HCEC 1CT (cell line): ENCODE measurements at regions not wholly inside any gene's neighbourhood (a gene's known extent, or its start where the extent isn't known, plus 50 kb on each side); places are given as distances from the start of the nearest gene placed in this dataset.
"Not testable (repeated sequence)": the region's sequence is repeated elsewhere in the genome, so short reads cannot be mapped to it uniquely, and the experiment has no call there.

ENCODE experiments used
- DNase-seq: peaks from one replicate; pipeline ENCODE4 v3.0.0-alpha.2; 2017

DNA sequence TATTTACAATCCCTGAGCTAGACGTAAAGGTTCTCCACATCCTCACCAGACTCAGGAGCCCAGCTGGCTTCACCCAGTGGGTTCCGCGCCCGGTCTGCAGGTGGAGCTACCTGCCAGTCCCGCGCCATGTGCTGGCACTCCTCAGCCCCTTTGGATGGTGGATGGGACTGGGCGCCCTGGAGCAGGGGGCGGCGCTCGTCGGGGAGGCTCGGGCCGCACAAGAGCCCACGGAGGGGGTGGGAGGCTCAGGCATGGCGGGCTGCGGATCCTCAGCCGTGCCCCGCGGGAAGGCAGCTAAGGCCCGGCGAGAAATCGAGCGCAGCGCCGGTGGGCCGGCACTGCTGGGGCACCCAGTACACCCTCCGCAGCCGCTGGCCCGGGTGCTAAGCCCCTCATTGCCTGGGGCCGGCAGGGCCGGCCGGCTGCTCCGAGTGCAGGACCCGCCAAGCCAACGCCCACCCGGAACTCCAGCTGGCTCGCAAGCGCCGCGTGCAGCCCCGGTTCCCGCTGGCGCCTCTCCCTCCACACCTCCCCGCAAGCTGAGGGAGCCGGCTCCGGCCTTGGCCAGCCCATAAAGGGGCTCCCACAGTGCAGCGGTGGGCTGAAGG lies 448.3 kb downstream of the COL11A1 start:
- DNase-seq, result not testable (repeated sequence)

DNA sequence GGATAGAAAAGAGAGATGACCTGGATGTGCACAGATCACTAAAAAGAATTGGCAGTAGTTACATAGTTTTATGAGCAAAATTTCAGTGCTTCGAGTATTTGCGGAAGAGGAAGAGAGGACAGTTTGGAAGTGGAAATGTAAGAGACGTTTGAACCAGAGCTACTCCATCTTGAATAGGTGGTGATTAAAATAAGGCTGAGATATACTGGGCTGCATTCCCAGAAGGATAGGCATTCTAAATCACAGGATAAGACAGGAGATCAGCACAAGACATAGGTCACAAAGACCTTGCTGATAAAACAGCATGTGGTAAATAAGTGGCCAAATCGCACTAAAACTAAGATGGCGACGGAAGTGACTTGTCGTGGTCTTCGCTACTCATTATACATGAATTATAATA lies 453.3 kb downstream of the COL11A1 start:
- no peak for DNase-seq

DNA sequence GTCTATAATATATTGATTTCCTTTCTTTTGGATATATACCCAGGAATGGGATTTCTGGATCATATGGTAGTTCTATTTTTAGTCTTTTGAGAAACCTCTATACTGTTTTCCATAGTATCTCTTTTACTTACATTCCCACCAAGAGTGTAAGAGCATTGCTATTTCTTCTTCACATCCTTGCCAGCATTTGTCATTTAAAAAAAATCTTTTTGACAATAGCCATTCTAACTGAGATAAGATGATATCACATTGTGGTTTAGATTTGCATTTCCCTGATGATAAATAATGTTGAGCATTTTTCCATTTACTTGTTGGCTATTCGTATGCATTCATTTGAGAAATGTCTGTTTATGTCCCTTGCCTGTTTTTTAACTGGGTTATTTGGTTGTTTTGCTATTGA lies 467.4 kb downstream of the COL11A1 start:
- no peak for DNase-seq

DNA sequence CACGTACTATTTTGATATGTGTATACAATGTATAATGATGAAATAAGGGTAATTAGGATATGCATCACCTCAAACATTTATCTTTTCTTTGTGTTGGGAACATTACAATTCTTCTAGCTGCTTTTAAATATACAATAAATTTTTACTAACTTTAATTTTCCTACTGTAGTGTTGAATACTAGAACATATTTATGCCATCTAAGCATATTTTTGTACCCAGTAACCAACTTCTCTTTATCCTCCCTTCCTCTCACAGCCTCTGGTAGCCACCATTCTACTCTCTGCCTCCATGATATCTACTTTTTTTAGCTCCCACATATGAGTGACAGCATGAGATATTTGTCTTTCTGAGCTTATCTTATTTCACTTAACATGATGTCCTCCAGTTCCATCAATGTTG lies 468.0 kb downstream of the COL11A1 start:
- no peak for DNase-seq

DNA sequence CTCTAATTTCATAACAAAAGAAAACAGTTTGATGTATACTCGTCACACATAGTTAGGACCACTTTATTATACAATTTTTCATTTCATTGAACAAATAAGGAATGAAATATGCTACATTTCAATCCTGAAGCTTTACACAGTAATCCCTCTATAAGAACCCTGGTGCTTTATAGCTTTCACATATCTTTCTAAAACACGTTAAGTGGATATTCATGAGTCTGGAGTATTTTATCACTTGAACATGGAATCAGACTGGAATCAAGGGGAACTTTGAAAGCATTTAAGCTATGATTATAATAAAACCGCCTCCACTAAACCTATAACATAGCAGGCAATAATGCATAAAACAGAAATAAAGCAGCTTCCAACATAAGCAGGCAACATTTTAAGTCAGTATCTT lies 476.6 kb downstream of the COL11A1 start:
- DNase-seq, result no peak

GRCh38 chr1:102630041-102630440 lies 478.3 kb downstream of the COL11A1 start:
- no peak for DNase-seq

DNA sequence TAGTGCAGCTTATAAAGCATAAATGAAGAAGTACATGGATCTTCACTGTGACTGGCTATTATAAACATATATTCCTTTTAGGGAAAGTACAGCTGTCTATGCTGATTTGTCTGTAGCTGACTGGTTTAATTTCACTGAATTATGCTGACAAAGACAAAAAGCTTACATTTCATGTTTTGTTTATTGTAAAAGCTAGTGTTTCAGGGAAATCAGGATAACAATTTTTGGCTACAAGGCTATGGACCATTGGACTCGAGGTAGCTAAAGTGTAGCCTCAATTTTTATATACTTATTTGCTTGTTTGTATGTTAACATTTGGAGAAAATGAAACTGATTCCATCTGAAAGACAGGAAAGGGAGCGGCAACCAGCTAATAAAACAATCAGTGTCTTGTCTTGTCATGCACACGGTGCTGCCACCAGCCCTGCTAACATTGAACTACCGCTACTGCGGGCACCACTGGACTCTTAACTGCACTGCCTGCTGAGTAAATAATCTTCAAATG lies 480.2 kb downstream of the COL11A1 start:
- DNase-seq, result no peak

DNA sequence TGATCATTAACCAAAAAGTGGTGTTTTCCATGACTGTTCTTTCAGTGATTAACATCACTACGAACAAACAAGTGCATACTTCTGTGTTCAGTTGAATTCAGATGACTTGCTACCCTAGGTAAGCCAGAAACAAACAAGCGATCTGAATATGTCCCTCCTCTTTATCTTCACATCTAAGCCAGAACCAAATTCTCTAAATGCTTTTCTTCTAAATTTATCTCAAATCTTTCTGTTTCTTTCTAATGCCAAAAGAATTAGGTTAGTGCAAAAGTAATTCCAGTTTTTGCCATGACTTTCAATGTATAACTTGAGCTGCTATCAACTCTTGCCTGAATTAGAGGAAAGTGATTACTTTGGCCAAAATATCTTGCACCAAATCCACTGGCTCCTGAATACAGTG lies 481.2 kb downstream of the COL11A1 start:
- DNase-seq, result no peak

GRCh38 chr1:102615896-102616295 lies 492.4 kb downstream of the COL11A1 start:
- DNase-seq, result no peak

GRCh38 chr1:102595106-102595505 lies 513.2 kb downstream of the COL11A1 start:
- no peak for DNase-seq

- no peak for DNase-seq
These were observed 515.0 kb downstream of the COL11A1 start for GRCh38 chr1:102593276-102593675.

DNA sequence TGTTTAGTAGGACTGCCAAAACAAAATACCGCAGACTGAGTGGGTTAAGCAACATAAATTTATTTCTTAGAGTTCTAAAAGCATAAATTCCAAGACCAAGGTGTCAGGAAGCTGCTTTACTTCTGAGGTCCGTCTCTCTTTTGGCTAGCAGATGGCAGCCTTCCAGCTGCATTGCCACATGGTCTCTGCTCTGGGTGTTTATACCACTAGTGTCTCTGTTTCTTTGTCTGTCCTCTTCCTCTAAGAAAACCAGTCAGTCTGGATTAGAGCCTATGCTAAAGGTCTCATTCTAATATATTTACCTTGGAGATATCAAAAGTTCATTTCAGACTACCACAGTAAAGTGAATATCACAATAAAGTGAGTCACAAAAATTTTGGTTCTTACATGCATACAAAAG lies 519.8 kb downstream of the COL11A1 start:
- no peak for DNase-seq

GRCh38 chr1:102586022-102586421 lies 522.3 kb downstream of the COL11A1 start:
- no peak for DNase-seq

- no peak for DNase-seq
These were observed 527.5 kb downstream of the COL11A1 start for GRCh38 chr1:102580806-102581205.

DNA sequence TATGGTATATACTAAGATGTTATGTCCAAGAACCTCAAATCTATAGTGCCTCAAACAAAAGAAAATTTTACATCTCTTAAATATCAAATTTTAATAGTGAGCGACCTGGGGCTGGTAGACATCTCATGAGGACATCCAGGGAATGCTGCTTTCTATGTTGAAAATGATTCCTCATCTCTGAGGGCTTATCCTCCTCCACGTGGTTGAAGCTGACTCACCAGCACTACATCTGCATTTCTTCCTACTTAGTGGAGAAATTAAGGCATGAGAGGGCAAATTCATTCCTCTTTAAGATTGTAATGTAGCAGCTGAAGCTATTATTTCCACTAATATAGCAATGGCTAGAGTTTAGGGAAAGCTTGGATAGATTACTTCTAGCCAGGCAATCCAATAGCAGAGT lies 529.5 kb downstream of the COL11A1 start:
- DNase-seq, result no peak

DNA sequence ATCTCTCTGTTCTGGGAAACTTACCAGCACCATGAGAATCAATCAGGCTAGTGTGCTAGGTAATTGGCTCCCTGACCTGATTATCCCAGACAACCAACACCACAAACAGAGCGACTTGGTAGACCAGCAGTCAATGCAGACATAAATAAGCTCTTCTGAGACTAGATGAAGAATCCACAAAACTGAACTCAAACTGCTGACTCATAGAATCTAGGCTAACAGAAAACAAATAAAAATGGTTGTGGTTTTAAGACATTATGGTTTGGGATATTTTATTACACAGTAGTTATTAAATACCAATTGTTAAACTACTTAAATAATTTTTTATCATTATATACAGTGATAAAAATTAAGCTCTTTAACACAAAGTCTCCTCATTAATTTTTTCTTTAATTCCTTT lies 535.7 kb downstream of the COL11A1 start:
- DNase-seq, result no peak

- DNase-seq, result no peak
These were observed 542.1 kb downstream of the COL11A1 start for GRCh38 chr1:102566182-102566581.

DNA sequence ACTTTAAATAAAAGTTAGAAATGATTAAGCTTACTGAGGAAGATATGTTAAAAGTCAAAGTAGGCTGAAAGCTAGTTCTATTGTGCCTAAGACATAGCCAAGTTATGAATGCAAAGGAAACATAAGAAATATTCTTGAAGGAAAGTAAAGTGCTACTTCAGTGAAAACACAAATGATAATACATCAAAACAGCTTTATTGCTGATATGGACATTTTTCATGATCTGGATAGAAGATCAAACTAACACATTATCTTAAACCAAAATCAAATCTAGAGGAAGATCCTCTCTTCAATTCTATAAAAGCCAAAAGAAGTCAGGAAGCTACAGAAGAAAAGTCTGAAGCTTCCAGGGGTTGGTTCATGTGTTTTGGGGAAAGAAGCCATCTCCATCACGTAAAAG lies 545.9 kb downstream of the COL11A1 start:
- no peak for DNase-seq

DNA sequence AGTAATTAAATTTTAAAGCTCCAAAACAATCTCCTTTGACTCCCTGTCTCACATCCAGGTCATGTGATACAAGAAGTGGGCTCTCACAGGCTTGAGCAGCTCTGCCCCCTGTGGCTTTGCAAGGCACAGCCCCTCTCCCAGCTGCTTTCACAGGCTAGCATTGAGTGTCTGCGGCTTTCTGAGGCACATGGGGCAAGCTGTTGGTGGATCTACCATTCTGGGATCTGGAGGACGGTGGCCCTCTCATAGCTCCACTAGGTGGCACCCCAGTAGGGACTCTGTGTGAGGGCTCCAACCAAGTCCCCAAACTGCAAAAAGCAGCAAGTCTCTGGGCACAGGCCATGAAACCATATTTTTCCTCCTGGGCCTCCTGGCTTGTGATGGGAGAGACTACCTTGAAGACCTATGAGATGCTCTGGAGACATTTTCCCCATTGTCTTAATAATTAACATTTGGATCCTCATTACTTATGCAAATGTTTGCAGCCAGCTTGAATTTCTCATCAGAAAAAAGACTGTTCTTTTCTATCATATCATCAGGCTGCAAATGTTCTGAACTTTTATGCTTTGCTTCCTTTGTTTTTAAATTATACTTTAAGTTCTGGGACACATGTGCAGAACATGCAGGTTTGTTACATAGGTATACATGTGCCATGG lies 554.1 kb upstream of the OLFM3 start:
- peak; percentile 25 for DNase-seq

DNA sequence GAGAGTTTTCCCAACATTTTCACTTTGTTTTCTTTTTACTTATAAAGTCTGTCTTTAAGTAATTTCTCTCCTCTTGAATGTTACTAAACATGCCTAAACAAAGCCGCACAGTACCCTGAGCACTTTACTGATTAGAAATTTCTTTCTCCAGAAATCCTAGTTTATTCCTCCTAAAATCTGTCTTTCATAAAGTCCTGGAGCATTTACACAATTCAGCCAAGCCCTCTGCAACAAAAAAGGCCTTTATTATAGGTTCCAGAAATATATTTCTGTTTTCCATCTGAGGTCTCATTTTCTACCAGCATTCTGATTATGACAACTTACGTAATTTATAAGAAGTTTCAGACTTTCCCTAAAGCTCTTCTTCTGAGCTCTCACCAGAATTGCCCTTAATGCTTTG lies 549.5 kb upstream of the OLFM3 start:
- no peak for DNase-seq

- DNase-seq, result no peak
These were observed 539.2 kb upstream of the OLFM3 start for GRCh38 chr1:102535829-102536505.

DNA sequence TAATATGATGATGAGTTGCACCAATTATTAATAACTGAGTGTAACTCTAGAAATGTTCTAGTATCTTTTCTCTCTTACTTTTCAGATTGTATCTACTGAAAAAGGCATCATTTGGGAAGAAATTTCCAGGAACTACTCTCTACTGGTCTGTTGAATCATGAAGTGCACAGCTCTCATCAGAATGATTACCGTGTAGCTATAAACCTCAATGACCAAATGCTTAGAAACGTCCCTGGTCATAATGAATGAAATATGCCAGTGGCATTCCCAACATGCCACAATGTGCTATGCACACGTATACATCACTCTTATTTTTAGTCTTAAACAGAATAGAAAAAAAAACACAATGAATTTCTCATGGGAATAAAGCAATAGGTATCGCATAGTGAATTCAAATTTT lies 534.3 kb upstream of the OLFM3 start:
- DNase-seq, result no peak

- DNase-seq, result no peak
These were observed 532.7 kb upstream of the OLFM3 start for GRCh38 chr1:102529446-102529845.

GRCh38 chr1:102500758-102501157 lies 504.0 kb upstream of the OLFM3 start:
- DNase-seq, result no peak
